H1 (cell line): ENCODE measurements at regions not wholly inside any gene's neighbourhood (a gene's known extent, or its start where the extent isn't known, plus 50 kb on each side); places are given as distances from the start of the nearest gene placed in this dataset.

Source experiments
- CHD2 ChIP-seq: IDR thresholded peaks from 2 replicates; pipeline ENCODE4 v1.6.1; 2012; ENCODE audit warnings: low read length, improper control_type of control experiment
- EP300 ChIP-seq, 2 experiments: IDR thresholded peaks; 1 replicate in 1 of 2; 2 replicates in 1 of 2; pipeline ENCODE4 v1.6.1; 2011 to 2012; ENCODE audit warnings: low read depth in 2 of 2, low read length in 2 of 2, mild to moderate bottlenecking in 2 of 2, borderline replicate concordance in 1 of 2, inconsistent platforms in 1 of 2, moderate library complexity in 1 of 2
- GTF2F1 ChIP-seq: IDR thresholded peaks from 2 replicates; pipeline ENCODE4 v1.6.1; 2012; ENCODE audit warnings: low read depth, low read length, improper control_type of control experiment, borderline replicate concordance
- POLR2A ChIP-seq, 2 experiments: IDR thresholded peaks; 1 replicate in 1 of 2; 2 replicates in 1 of 2; pipeline ENCODE4 v1.6.1; 2011; ENCODE audit warnings: low read depth in 2 of 2, low read length in 2 of 2, mild to moderate bottlenecking in 2 of 2; ENCODE audit errors: control extremely low read depth in 1 of 2
- SP2 ChIP-seq: IDR thresholded peaks from 2 replicates; pipeline ENCODE4 v1.6.1; 2012; ENCODE audit warnings: mild to moderate bottlenecking, low read length, inconsistent platforms
- TEAD4 ChIP-seq: IDR thresholded peaks from 2 replicates; pipeline ENCODE4 v1.6.1; 2012; ENCODE audit warnings: low read depth, low read length, inconsistent platforms, mixed read lengths
- YY1 ChIP-seq: IDR thresholded peaks from 2 replicates; pipeline ENCODE4 v1.6.1; 2011; ENCODE audit warnings: low read depth, mild to moderate bottlenecking, low read length
- TF ChIP-seq, protein P1 (sequence below), 3 experiments: IDR thresholded peaks; 1 replicate in 2 of 3; 2 replicates in 1 of 3; pipeline versions ENCODE4 v1.5.1 to v1.6.1; 2011; ENCODE audit warnings: low read length in 3 of 3, mild to moderate bottlenecking in 3 of 3, inconsistent platforms in 2 of 3, low read depth in 1 of 3, moderate library complexity in 1 of 3; ENCODE audit not compliant: insufficient read depth in 1 of 3; ENCODE audit errors: control extremely low read depth in 1 of 3

DNA sequence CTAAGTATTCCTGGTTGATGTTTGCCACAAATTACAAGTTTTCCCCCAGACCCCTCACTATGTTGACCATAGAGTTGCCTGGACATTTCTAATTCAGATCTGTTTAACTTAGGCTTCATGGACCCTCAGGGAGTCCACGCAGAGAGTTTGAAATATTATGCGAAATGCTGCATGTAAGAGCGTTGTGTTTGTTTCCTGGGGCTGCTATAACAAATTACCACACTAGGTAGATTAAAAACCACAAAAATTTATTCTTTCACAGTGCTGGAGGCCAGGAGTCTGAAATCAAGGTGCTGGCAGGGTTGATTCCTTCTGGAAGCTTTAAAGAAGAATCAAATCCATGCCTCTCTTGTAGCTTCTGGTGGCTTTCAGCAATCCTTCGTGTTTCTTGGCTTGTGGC is 177.9 kb upstream of the KITLG start:
- no peak for TF ChIP-seq SP2
- TF ChIP-seq YY1, result no peak
- no peak for TF ChIP-seq CHD2
- TF ChIP-seq TEAD4, result no peak
- TF ChIP-seq, protein P1, sequence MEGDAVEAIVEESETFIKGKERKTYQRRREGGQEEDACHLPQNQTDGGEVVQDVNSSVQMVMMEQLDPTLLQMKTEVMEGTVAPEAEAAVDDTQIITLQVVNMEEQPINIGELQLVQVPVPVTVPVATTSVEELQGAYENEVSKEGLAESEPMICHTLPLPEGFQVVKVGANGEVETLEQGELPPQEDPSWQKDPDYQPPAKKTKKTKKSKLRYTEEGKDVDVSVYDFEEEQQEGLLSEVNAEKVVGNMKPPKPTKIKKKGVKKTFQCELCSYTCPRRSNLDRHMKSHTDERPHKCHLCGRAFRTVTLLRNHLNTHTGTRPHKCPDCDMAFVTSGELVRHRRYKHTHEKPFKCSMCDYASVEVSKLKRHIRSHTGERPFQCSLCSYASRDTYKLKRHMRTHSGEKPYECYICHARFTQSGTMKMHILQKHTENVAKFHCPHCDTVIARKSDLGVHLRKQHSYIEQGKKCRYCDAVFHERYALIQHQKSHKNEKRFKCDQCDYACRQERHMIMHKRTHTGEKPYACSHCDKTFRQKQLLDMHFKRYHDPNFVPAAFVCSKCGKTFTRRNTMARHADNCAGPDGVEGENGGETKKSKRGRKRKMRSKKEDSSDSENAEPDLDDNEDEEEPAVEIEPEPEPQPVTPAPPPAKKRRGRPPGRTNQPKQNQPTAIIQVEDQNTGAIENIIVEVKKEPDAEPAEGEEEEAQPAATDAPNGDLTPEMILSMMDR (IDR thresholded peaks at IDR 0.05; ENCODE audit: control extremely low read depth in 1 of 3, insufficient read depth in 1 of 3, low read depth in 1 of 3, low read length in 3 of 3), result no peak
- TF ChIP-seq EP300 (IDR thresholded peaks at IDR 0.05; ENCODE audit: borderline replicate concordance in 1 of 2, low read depth in 2 of 2, low read length in 2 of 2), result no peak
- TF ChIP-seq POLR2A (IDR thresholded peaks at IDR 0.05; ENCODE audit: control extremely low read depth in 1 of 2, low read depth in 2 of 2, low read length in 2 of 2), result no peak
- TF ChIP-seq GTF2F1, result no peak
